Kidney (tissue), 13 donors: ENCODE measurements at regions not wholly inside any gene's neighbourhood (a gene's known extent, or its start where the extent isn't known, plus 50 kb on each side); places are given as distances from the start of the nearest gene placed in this dataset.

Source experiments
- DNase-seq, 5 donors: peaks; one replicate each; pipeline ENCODE4 v3.0.0-alpha.2; 2013 to 2020
- FAIRE-seq: peaks from 2 replicates; lab custom pipeline; 2012; peaks lifted over from hg19 to GRCh38; lab: Jason Lieb, UNC
- H3K27ac ChIP-seq, 2 donors: one replicate each; pipeline ENCODE4 v1.7.0; 2013; ENCODE audit warnings: low read depth in 2 of 2, low read length in 2 of 2, inconsistent platforms in 1 of 2
- H3K27me3 ChIP-seq: one replicate; pipeline ENCODE4 v1.7.1; 2013; ENCODE audit warnings: low read length, inconsistent platforms; ENCODE audit not compliant: control insufficient read depth, insufficient read depth
- H3K36me3 ChIP-seq, 3 donors: one replicate each; pipeline versions ENCODE4 v1.7.0 to v1.7.1; 2013; ENCODE audit warnings: low read length in 3 of 3, control low read depth in 1 of 3, inconsistent platforms in 1 of 3; ENCODE audit not compliant: insufficient read depth in 3 of 3, control insufficient read depth in 2 of 3
- H3K4me1 ChIP-seq, 3 donors: one replicate each; pipeline versions ENCODE4 v1.7.0 to v1.7.1; 2013; ENCODE audit warnings: low read length in 3 of 3, inconsistent platforms in 1 of 3, low read depth in 1 of 3; ENCODE audit not compliant: control insufficient read depth in 2 of 3, insufficient read depth in 2 of 3
- H3K4me3 ChIP-seq, 3 donors: one replicate each; pipeline versions ENCODE4 v1.7.0 to v1.8.1; 2013; ENCODE audit warnings: low read length in 3 of 3, control low read depth in 1 of 3, inconsistent platforms in 1 of 3
- H3K9ac ChIP-seq, 3 donors: one replicate each; pipeline versions ENCODE4 v1.7.0 to v1.7.1; 2013; ENCODE audit warnings: low read length in 3 of 3, control low read depth in 1 of 3, inconsistent platforms in 1 of 3
- H3K9me3 ChIP-seq, 3 donors: one replicate each; pipeline versions ENCODE4 v1.7.0 to v1.7.1; 2013; ENCODE audit warnings: low read length in 3 of 3, control low read depth in 1 of 3, inconsistent platforms in 1 of 3; ENCODE audit not compliant: control insufficient read depth in 2 of 3, insufficient read depth in 1 of 3
- intact Hi-C: fragments of 100-400 bp; cut with DNase I; formaldehyde crosslinking; loops from one replicate; pipeline ENCODE4 v1.11.1; 2022
- TF ChIP-seq, protein P1 (sequence below): IDR thresholded peaks from 3 replicates; pipeline ENCODE4 v1.5.1; 2012; ENCODE audit warnings: mild to moderate bottlenecking, moderate library complexity, borderline replicate concordance; ENCODE audit not compliant: insufficient read depth; ENCODE audit errors: extremely low read depth
- donor health status: control.
- donor health status: control.
- donor health status: control.
- donor health status: control.
- donor health status: control.
- donor health status: DM: yes; HTN: yes; CAD: no.
- donor health status: Normal renal cell carcinoma (clear cell type).

DNA sequence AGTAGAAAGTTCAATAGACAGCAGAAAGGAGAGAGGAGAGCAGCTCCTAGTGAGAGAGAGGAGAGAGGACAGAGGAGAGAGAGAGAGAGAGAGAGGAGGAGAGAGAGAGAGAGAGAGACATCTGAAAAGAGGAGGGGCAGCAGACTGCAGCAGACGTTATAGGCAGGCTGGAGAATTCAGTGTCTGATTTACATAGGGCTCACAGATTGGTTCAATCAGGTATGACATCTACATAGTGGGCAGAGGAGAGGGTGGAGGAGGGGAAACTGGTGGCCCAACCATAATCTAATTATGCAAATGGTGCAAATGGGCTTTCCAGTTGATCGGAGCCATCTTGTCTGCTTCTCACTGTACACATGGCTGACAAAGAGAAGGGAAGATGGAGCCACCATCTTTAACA, 221.3 kb upstream of the TRPC4 start:
- DNase-seq (peak in 1 of 5 donors; percentile 2), FAIRE-seq (no peak)
- Histone ChIP-seq H3K4me1 (no peaks in the 10 kb centered on the region), H3K27me3 (no peaks in the 10 kb centered on the region), H3K9me3 (peaks cover 0 to 8% (median 2%) of the 10 kb centered on the region in 3 donors), H3K4me3 (no peak overlapping the region), H3K36me3 (no peaks in the 10 kb centered on the region), H3K9ac (no peak overlapping the region), H3K27ac (no peak overlapping the region)
- intact Hi-C loops, result no loop called here
- TF ChIP-seq, protein P1, sequence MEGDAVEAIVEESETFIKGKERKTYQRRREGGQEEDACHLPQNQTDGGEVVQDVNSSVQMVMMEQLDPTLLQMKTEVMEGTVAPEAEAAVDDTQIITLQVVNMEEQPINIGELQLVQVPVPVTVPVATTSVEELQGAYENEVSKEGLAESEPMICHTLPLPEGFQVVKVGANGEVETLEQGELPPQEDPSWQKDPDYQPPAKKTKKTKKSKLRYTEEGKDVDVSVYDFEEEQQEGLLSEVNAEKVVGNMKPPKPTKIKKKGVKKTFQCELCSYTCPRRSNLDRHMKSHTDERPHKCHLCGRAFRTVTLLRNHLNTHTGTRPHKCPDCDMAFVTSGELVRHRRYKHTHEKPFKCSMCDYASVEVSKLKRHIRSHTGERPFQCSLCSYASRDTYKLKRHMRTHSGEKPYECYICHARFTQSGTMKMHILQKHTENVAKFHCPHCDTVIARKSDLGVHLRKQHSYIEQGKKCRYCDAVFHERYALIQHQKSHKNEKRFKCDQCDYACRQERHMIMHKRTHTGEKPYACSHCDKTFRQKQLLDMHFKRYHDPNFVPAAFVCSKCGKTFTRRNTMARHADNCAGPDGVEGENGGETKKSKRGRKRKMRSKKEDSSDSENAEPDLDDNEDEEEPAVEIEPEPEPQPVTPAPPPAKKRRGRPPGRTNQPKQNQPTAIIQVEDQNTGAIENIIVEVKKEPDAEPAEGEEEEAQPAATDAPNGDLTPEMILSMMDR, result no peak

DNA sequence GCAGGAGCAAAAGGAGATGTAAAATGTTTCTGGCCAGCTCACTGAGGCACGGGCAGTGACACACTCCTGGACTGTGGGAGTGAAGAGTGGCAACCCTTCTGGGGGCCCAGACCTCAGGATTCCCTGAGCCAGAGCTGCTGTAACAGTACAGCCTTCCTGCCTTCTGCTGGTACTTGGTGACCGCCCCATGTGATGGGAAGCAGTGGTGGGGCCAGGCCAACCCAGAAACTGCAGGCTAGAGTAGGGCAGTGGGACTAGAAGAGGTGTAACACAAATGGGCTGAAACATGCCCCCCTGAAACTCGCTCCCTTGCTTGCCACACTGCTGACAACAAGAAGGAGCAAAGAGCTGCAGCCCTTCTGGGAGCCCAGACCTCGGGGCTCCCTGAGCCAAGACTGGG, 217.1 kb upstream of the TRPC4 start:
- Histone ChIP-seq H3K9me3 (peaks cover 2 to 12% (median 4%) of the 10 kb centered on the region in 3 donors), H3K27ac (no peak overlapping the region), H3K36me3 (no peaks in the 10 kb centered on the region), H3K27me3 (no peaks in the 10 kb centered on the region), H3K4me3 (no peak overlapping the region), H3K4me1 (no peaks in the 10 kb centered on the region), H3K9ac (no peak overlapping the region)
- DNase-seq (peak in 1 of 5 donors; percentile 32), FAIRE-seq (no peak)
- TF ChIP-seq, protein P1, result no peak
- intact Hi-C loops, result no loop called here

DNA sequence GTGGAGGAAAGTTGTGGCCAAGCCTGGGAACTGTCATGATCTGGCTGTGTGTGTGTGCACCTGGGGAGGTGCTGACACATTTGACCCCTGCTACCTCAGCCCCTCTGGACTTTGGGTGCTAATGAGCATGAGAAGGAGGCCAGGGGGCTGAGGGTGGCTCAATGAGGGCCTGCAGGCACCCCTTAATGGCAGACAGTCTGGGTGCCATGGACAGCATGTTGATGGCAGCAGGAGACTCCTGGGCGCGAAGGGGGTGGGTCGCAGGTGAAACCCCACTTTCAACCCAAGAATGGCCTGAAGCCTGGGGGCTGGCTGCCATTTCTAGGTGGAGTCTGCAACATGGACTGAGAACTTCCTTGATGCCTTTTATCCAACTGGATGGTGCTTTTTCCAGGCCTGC, 216.4 kb upstream of the TRPC4 start:
- DNase-seq (peak in 1 of 5 donors; percentile 51), FAIRE-seq (no peak)
- intact Hi-C loops, result no loop called here
- TF ChIP-seq, protein P1, result no peak
- Histone ChIP-seq H3K4me1 (no peaks in the 10 kb centered on the region), H3K27ac (no peak overlapping the region), H3K9ac (no peak overlapping the region), H3K9me3 (peaks cover 2 to 12% (median 4%) of the 10 kb centered on the region in 3 donors), H3K27me3 (no peaks in the 10 kb centered on the region), H3K4me3 (no peak overlapping the region), H3K36me3 (no peaks in the 10 kb centered on the region)

DNA sequence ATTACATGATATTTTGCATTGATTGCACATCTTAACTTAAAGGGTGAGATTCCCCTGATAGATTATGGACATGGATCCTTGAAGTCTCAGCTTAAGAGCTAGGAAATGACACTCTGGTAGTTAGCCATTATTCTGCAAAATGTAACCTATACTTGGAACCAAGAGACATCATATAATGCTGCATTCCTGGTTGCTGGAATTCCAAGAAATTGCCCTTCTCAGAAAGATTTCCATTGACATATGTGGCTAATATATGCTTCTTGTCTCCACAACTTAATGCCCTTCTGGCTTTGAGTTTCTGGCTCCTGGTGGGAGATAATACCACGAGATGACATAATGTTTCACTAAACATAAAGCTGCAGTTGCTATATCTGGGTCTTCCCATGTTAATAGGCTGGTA, 204.4 kb upstream of the TRPC4 start:
- DNase-seq (no peak), FAIRE-seq (no peak)
- H3K36me3 ChIP-seq, result no peaks in the 10 kb centered on the region
- intact Hi-C loops, result no loop called here
- no peak overlapping the region for H3K27ac ChIP-seq
- H3K4me3 ChIP-seq, result no peak overlapping the region
- H3K4me1 ChIP-seq, result no peaks in the 10 kb centered on the region
- TF ChIP-seq, protein P1, result no peak
- H3K9me3 ChIP-seq, result no peaks in the 10 kb centered on the region
- H3K9ac ChIP-seq, result no peak overlapping the region
- no peaks in the 10 kb centered on the region for H3K27me3 ChIP-seq
